Endometrium (tissue), 2 donors: ENCODE measurements at regions not wholly inside any gene's neighbourhood (a gene's known extent, or its start where the extent isn't known, plus 50 kb on each side); places are given as distances from the start of the nearest gene placed in this dataset.
"Not testable (repeated sequence)": the region's sequence is repeated elsewhere in the genome, so short reads cannot be mapped to it uniquely, and the experiment has no call there.

Experiments
- FAIRE-seq: peaks from 2 replicates; lab custom pipeline; 2012; peaks lifted over from hg19 to GRCh38; lab: Jason Lieb, UNC
- donor health status: control.
- donor health status: control.

DNA sequence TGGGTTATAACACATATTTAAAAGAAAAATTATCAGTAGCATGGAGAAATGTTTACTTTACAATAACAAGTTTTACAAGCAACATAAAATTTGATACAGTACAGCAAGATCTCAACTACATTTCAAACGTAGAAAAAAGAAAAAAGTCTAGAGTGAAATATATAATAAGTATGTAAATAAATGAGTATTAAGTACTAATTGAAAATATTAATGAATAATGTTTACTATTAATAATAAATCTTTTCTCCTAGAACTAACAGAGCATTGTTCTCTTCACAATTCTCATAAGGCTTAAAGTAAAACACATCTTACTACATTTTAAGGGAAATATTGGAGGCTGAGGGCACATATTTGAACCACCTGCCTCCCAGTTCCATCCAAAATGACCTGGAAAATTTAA is 72.1 kb downstream of the TMEM212 start:
- FAIRE-seq = peak; percentile 89

DNA sequence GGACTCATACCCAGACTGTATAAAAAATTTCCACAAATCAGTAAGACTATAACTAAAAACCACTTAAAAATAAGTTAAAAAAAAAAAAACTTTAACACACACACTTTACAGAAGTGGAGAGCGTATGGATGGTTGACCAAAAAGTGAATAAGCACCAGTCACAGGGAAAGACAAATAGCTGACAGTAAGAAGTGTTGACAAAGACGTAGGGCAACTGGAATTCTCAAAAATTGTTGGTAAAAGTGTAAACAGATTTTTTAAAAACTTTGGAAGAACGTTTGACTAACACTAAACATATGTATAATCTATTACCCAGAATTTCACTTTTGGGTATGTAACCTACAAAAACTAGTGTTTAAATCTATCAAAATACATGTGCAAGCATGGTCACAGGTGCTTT is 73.7 kb downstream of the TMEM212 start:
- FAIRE-seq = no peak

DNA sequence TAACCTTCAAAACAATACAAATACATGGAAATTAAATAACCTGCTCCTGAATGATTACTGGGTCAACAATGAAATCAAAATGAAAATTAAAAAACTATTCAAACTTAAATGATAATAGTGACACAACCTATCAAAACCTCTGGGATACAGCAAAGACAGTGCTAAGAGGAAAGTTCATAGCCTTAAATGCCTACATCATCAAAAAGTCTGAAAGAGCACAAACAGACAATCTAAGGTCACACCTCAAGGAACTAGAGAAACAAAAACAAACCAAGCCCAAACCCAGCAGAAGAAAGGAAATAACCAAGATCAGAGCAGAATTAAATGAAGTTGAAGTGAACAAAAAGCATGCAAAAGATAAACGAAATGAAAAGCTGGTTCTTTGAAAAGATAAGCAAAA is 79.5 kb downstream of the TMEM212 start:
- FAIRE-seq = not testable (repeated sequence)

GRCh38 chr3:171923668-171924067 is 80.5 kb downstream of the TMEM212 start:
- FAIRE-seq = not testable (repeated sequence)

DNA sequence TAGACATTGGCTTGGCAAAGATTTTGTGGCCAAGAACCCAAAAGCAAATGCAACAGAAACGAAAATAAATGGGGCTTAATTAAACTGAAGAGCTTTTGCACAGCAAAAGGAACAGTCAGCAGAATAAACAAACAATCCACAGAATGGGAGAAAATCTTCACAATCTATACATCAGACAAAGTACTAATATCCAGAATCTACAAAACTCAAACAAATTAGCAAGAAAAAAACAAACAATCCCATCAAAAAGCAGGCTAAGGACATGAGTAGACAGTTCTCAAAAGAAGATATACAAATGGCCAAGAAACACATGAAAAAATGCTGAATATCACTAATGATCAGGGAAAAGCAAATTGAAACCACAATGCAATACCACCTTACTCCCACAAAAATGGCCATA is 81.7 kb downstream of the TMEM212 start:
- not testable (repeated sequence) for FAIRE-seq

DNA sequence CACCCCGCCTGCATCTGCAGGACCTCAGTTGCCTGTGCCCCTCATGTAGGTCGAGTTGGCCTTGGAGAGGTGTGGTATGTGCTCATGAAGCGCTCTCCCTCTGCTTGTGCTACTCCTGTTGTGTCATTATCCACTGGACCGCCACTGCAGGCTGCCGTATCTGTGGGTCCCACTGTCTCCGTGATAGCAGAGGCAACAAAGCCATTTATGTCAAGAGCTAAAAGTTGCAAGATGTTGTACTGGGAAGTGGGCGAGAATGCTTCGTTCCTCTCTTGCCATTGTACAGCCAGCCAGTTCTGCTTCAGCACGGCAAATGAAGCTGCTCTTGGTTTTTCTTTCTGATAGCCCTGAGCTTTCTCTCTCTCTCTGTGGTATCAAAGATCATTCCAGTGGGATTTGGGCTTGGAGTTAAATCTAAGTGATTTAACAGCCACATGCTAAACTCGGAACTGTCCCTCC is 89.0 kb downstream of the TMEM212 start:
- FAIRE-seq = no peak

- no peak for FAIRE-seq
Observed at GRCh38 chr3:171933441-171933840, 90.3 kb downstream of the TMEM212 start.

DNA sequence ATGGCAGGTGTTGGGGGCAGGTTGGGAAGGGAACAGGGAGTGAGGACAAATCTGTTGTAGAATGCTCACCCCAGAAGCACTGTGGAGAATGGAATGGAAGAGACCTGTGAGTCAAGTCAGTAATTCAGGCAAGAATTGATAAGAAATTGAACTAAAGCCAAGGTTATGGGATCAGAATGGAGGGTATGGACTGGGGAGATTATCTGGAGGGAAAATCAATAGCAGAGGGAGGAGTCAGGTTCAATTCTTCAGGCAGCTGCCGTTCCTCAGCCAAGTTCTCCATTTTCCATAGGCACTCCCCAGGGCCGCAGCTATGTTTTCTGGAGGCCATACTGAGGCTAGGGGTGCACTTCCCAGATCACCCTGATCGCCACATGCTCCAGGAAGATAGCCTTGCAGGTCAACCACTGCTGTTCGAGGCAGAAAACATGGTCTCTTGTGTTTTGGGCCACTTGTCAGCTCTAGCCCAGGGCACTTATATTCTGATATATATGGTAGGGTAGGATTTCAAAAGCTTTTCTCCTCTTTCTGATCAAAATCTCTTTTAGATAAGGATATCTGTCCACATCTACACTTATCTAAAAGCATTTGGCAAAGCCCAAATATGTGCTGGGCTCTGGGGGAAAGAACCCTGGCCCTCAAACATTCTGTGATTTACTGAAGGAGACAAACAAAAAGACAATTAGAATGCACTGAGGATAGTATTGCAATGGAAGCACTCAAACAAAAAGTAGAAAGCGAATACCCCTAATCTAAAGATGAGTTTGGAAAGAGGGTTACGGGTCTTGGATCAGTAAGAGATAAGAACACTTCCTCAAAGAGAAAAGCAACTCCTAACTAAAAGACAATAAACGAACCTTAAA is 92.3 kb downstream of the TMEM212 start:
- FAIRE-seq = no peak

- FAIRE-seq = no peak
Observed at GRCh38 chr3:171936191-171936841, 93.2 kb downstream of the TMEM212 start.

DNA sequence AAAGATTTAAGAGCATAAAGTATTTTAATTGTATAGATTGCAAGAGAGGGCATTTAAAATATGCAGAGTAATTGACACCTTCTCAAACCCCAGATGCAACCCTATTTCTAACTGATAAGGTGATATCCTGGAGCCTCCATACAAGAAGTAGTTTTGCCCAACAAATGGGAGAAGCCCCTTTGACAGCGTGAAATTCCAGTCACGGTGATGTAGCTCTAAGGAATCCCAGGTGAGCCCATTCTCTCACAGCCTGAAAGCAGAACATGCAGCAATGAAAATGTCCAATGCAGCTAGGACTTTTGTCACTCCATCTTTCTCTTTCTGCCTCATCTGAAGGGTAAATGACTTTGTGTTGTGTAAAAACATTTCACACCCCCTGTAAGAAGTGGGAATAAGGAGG is 96.4 kb downstream of the TMEM212 start:
- no peak for FAIRE-seq

- FAIRE-seq = no peak
Observed at GRCh38 chr3:171940151-171940649, 97.1 kb downstream of the TMEM212 start.

DNA sequence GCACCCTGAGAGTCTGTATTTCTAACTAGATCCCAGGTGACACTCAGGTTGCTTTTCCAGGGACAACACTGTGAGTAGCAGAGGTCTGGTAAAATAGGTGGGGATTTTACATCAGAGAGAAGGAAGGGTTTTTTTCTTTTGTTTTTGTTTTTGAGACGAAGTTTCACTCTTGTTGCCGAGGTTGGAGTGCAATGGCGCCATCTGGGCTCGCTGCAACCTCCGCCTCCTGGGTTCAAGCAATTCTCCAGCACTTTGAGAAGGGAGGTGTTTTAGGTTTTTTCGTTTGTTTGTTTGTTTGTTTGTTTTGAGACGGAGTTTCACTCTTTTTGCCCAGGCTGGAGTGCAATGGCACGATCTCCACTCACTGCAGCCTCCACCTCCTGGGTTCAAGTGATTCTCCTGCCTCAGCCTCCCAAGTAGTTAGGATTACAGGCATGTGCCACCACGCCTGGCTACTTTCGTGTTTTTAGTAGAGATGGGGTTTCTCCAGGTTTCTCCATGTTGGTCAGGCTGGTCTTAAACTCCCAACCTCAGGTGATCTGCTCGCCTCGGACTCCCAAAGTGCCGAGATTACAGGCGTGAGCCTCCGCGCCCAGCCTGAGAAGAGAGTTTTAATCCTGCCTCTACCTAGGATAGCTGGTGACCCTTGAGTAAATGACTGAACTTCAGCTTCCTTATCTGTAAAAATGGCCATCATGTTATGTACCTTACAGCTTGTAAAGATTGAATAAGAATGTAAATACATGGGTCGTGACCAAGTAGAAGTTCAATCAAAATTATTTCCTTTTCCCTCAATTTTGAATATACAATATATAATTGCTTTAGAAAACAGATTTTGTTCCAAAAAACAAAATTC is 95.9 kb upstream of the FNDC3B start:
- FAIRE-seq = no peak

GRCh38 chr3:171944118-171945016 is 95.0 kb upstream of the FNDC3B start:
- no peak for FAIRE-seq

- FAIRE-seq = no peak
Observed at GRCh38 chr3:171948674-171949073, 90.7 kb upstream of the FNDC3B start.

DNA sequence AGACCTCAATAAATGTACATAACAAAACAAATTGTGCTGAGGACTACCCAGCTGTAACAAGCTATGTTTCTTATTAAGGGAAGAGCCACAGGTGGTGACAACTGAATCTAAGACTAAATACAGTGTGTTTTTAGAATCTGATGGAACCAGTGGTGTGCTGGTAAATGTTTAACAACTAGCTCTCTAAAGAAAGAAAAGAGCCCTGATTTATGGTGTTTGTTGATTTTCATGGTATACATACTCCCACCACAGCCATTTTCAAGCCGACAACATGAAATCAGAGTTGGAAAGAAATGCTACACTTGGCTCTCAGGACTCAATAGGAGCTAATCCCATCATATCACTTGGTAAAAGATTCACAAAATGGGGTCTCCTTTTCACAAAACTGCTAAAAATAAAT is 89.8 kb upstream of the FNDC3B start:
- FAIRE-seq = no peak

GRCh38 chr3:171950373-171950772 is 89.0 kb upstream of the FNDC3B start:
- FAIRE-seq = no peak

- FAIRE-seq = no peak
Observed at GRCh38 chr3:171951597-171951996, 87.8 kb upstream of the FNDC3B start.

DNA sequence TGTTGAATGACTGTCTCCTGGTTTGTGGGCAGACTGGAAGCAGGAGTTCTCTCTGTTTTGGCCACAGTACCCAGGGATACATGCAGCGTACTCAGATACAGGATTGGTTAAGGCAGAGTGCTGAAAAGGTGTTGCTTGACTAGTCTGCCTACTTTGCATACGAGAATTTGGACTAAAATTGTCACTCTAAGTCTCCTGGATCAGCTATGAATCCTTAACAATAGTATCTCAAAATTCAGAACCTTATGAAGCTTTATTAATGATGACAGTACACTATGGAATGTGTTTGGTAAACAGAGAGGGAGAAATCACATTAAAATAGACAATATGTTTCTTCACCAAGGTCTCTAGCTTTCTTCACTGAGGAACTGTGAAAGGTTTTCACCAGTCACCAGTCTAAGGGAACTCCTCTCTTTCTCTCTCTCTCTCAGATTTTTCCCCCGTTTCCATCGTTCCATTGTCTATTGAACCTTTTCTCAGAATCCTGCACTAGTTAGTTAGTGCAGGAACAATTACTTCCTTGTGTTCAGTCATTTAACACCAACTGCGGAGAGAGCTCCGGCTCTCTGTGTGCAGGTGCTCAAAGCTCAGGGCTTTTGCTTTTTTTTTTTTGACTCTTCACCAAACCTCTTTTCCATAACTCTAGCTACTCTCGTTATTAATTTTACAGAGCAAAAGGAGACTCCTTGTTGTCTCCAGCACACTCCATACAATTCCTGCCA is 85.9 kb upstream of the FNDC3B start:
- no peak for FAIRE-seq

- FAIRE-seq = no peak
Observed at GRCh38 chr3:171954690-171955383, 84.5 kb upstream of the FNDC3B start.

DNA sequence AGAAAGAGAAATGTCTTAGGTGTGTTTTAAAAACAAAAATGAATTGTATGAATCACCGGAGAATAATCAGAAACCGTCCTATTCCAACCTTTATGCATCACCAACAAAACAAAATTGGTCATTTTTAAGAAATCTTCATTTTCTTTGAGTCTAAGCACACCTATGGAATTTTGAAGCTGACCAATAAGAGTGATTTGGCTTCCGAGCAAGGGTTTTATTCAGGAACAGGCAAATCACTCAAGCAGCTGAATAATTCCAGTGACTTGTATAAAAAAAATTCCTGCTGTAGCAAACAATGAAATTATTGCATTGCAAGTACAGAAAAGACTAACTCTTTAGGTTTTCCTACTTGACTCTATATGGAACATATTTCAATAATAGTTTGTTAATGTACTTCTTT is 83.8 kb upstream of the FNDC3B start:
- FAIRE-seq = no peak
